ENCODE measurements at regions not wholly inside any gene's neighbourhood (a gene's known extent, or its start where the extent isn't known, plus 50 kb on each side); places are given as distances from the start of the nearest gene placed in this dataset.
A peak's percentile ranks its signal among the peaks of the same experiment; 100 is the strongest.
"Not testable (repeated sequence)": the region's sequence is repeated elsewhere in the genome, so short reads cannot be mapped to it uniquely, and the experiment has no call there.

DNA sequence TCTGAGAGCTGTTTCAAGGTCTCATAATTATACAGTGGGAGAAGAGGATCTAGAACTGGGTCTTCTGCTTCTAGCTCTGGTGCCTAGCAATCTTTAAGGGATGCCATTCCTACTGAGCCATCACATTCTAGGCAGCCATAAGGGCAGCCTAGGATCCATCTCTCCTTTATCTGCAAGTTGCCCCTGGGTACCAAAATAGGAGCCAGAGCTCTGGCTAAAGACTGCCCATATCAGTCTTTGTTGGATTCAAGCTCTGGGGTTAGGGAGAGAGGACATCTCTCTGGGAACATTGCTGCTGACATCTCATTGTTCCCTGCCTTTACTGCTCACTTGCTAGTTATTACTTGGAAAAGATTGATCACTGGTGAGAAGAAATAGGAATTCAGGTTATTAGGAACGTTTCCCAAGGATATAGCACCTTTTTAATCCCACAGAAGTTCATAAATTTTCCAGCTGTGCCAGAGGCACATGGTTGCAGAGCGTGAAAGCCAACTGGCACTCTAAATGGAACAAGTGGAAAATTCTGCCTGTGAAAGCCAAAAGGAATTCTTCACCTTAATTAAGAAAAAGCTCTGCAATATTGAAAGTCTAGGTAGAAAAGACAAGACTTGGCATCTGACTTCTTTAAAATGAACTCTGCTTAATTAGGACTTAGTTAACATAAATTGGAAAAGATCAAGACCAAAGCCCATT is 102.2 kb downstream of the CDC42EP3 start:
- DNase-seq (ENCODE audit: extremely low read depth in 1 of 2, low read depth in 1 of 2): no peak

DNA sequence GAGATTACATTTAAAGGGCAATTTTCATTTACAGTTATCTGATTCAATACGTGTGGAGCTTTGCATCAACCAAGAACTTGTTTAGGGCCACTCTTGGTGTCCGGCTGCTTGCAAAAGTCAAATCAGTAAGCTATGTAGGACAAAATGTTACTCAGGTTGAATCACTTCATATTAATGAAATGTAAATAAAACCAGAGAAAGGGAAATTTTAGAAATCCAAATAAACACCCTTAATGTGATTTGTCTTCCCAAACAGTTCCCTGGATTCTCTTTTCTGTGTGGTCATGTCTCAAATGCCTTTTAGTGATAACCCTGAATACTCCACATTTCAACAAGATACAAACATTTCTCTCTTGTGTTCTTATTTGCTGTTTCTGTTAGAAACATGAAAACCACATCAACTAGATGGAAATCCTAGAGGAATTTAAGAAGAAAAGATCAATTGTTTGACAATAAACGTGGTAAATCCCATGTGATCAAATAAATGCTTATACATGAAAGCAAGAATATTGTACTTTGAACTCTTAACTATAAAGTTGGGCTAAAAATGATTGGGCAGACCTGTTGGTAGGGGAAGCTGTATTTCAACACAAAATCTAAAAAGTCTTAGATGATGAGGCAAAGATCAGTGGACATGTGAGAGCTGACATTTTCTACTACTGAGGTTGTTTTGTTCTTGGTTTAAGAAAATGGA is 101.3 kb downstream of the CDC42EP3 start:
- no peak for DNase-seq (ENCODE audit: extremely low read depth in 1 of 2, low read depth in 1 of 2)

DNA sequence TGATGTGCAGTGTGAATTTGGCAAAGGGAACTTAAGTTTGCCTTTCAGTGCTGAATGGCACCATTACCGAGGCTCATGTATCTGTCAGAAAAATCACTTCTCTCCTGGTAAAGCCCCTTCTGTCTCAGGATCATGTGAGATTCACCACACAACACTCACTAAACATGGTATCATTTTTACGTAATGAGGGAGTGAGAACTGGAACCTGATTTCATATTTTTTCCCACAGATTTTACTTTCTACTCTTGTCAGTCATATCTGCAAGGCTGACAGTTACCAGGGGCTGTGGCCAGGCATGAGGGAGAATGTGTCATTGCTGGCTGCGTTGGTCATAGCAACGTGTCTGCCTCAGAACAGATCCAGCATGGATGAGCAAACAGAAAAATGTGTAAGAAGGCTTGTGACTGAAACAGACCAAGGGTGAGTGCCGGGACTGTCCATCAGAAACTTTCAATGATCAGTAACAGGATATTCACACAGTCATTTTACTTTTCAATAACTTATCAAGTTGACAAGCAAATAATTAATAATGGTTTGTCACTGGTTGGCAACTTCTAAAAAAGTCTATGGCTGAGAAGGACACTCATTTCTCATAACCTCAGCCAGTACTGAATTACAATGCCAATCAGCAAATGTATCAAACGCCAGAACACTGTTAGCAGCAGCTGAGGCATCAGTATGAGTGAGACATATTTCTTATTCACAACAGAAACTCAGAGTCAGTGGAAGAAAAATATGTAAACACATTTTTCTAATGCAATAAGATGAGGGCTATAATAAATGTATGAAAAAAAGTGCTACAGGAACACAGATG is 100.5 kb downstream of the CDC42EP3 start:
- DNase-seq (ENCODE audit: extremely low read depth in 1 of 2, low read depth in 1 of 2): no peak

DNA sequence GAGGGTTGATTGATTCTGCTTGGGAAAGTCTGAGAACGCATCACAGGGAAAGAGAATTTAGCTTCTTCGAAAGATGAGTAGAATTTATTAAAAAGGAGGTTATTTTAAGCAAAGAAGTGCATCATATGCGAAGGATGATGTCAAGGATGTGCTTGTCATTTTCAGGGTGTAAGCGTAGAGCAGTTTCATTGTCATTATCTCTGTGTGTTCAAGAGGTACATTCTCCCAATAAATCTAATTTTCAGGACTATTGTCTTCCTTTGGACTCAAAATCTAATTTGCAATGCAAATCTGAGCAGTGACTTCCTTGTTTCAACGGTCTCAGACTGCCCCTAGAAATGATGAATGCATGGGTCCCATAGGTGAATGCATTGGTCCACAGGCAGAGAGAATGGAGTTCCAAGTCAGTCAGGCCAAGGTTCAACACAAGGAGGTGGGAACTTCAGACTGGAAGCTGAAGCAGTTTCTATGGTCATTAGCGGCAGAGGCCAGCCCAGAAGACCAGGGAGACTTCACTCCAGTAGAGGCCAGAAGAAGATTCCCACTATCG is 99.8 kb downstream of the CDC42EP3 start:
- no peak for DNase-seq (ENCODE audit: extremely low read depth in 1 of 2, low read depth in 1 of 2)

DNA sequence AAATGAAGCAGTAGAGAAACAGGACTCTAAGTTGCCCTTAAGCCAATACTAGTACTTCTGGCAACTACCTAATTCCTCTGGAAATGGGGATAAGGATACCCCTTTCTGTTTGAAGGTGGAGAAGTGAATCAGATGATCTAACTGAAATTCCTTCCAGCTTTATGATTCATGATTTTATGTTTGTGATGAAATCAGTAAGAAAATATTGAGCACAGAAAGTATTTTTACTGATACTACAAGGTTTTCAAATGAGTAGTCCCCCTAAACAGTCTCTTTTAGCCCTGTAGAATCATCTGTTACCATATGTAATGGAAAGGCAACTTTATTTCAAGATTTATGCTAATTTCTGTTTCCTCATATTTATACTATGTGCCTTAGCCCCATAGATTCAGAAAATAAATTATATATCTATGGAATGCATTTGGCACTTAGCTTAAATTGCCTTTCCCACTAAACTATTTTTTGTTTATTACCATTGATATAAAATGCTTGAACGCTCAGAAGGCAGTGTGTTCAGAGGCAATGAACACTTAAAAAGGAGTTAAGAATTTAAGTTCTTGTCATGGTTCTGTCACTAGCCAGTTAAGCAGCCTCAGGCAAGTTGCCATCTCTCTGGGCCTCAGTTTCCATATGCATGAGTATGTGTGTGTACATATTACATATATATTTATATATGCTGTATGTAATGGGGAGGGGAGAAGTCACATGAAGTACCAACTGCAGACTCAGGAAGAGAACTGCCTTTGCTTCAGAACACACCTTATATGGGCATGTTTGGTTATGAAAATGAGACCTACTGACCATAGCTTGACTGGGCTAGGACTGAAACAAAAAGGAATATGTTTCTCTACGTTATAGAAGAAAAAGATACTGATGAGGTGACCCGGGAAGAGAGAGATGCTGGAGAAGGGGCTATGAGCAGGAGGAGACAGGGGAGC is 97.7 kb downstream of the CDC42EP3 start:
- no peak for DNase-seq (ENCODE audit: extremely low read depth in 1 of 2, low read depth in 1 of 2)

DNA sequence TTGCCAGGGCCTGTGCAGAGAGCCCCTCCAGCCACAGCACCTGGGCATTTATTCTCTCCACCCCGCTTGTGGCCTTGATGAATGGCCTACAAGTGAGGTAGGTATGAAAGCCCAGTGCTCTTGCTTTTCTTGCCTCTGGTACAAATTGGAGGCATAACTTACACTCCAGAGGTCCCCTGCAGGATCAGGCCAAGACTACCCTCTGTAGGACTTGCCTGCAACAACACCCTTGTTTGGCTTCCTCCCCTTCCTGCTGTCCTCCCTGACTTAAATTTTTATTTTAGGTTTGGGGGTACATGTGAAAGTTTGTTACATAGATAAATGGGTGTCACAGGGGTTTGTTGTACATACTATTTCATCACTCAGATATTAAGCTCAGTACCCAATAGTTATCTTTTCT is 95.7 kb downstream of the CDC42EP3 start:
- no peak for DNase-seq (ENCODE audit: extremely low read depth in 1 of 2, low read depth in 1 of 2)

DNA sequence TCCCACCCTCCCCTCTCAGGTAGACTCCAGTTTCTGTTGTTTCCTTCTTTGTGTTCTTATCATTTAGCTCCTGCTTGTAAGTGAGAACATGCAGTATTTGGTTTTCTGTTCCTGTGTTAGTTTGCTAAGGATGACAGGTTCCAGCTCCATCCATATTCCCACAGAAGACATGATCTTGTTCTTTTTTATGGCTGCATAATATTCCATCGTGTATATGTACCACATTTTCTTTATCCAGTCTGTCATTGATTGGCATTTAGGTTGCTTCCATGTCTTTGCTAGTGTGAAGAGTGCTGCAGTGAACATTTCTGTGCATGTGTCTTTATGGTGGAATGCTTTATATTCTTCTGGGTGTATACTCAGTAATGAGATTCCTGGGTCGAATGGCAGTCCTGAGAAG is 95.2 kb downstream of the CDC42EP3 start:
- DNase-seq (ENCODE audit: extremely low read depth in 1 of 2, low read depth in 1 of 2): not testable (repeated sequence)

DNA sequence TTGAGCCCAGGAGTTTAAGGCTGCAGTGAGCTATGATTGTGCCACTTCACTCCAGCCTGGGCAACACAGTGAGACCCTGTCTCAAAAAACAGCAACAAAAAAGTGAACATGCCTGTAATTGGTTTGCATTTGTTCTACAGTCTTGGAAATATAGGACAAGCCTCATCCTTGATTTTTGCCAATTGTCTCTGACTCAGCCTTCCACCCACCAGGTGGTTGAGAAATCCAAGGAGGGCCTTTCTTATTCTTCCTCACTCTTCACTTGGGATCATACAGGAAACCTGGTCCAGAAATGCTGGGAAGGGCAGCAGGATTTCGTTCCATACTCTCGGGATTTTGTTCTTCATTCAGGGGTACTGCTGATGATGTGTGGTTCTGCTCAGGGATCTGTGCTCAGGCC is 94.6 kb downstream of the CDC42EP3 start:
- DNase-seq (ENCODE audit: extremely low read depth in 1 of 2, low read depth in 1 of 2): no peak

DNA sequence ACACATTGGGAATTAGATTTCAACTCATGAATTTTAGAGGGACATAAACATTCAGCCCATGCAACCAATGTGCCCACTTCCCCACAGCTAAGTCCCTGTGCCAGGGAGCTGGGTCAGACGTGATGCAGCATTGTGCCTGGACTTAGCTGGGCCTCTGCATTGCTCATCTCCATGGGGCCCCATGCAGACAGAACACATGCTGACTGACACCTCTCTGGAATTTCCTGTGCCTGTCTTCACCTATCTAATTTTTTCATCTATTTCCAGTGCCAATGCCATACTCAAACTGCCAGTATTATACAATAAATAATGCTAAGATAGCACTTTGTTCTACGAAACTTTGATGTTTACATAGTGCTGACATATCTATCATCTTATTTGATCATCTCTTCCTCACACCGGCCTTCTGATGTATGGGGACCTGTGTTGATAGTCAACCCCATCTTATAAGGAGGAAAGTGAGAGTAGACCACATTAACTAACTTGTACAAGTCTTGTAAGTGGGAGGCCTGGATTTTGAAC is 92.2 kb downstream of the CDC42EP3 start:
- DNase-seq (ENCODE audit: extremely low read depth in 1 of 2, low read depth in 1 of 2): no peak

DNA sequence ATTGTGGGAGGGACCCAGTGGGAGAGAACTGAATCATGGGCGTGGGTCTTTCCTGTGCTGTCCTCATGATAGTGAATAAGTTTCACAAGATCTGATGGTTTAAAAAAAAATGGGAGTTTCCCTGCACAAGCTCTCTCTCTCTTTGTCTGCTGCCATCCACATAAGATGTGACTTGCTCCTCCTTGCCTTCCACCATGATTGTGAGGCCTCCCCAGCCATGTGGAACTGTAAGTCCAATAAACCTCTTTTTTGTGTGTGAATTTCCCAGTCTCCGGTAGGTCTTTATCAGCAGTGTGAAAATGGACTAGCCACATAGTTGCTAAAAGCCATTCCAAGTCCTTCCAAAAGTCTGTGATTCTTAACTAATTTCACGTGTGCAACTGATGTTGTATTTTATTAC is 91.5 kb downstream of the CDC42EP3 start:
- not testable (repeated sequence) for DNase-seq (ENCODE audit: extremely low read depth in 1 of 2, low read depth in 1 of 2)

DNA sequence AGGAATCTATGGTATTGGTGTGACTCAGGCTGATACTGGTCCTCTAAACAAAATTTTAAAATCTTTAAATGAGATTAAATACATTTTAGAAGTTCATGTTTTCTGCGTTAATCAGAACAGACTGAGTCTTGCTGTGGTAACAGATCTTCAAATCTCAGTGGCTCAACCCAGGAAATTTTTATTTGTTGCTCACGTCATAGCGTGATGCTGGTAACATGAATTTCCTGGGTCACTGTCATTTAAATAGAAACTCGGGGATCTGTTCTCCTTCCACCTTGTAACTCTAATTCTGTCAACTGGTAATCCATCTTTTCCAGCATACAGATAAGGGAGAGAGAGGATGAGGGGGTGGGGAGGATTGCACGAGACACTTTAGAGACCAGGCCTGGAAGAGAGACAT is 90.0 kb downstream of the CDC42EP3 start:
- no peak for DNase-seq (ENCODE audit: extremely low read depth in 1 of 2, low read depth in 1 of 2)

DNA sequence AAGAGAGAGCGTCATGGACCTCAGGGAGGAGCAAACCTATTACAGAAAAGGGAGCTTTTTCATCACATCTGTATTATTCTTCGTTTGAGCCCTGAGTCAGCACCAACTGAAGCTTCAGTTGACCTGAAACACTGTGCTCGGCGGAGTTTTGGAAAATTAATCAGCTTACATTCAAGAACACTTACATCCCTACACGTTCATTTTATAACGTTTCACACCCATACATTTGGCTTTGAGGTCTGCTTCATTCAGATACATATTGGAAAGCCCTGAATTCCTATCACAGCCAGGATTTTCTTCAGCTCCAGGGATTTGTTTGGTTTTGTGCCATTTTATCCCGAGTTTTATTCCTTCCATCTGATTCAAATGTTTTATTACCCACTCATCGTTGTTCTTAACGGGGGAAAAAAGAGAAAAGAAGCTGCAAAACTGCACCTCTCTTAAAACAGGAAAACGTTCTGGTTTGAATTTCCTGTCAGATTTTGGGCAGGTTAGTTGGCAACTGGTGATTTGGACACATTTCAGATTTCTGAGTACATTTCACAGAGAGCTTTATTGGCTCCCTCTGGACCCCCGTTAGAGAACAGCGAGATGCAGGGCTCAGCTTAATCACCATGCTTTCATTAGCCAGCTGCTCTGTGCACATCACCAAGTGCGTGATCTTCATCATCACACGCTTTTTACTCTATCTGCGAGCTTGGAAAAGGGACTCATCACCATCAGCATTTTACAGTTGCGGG is 88.8 kb downstream of the CDC42EP3 start:
- DNase-seq (ENCODE audit: extremely low read depth in 1 of 2, low read depth in 1 of 2): no peak

DNA sequence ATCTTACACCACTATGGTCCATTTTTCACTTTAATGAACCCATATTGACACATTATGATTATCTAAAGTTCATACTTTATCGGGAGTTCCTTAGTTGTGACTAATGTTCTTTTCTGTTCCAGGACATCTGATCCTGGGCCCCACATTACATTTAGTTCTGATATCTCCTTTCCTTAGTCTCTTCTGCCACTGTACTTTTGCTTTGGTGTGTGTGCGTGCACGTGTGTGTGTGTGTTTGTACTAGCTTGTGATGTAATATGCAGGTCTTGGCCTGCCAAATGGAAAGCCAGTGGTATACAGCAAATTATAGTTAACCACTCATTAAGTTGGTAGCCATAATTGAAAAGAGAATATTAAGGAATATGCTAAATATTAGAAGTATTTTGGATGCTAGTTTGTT is 88.0 kb downstream of the CDC42EP3 start:
- DNase-seq (ENCODE audit: extremely low read depth in 1 of 2, low read depth in 1 of 2): no peak

DNA sequence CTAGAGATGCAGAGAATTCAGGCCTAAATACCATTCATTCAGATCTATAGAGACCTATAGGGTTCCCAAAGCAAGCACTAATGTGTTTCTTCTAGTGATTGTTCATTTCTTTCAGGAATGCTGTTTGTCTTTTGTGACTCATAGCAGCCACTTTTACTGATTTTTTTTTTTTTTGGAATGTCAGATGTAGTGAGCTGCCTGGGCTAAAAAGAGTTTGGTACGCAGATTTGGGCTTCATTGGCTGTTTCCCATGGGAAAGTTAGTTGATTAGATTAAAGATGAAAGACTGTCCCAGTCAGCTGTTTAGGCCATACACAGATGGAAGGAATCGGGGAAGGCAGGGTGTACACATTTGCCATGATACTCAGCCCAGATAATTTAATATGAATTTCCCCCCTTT is 87.6 kb downstream of the CDC42EP3 start:
- DNase-seq (ENCODE audit: extremely low read depth in 1 of 2, low read depth in 1 of 2): no peak

DNA sequence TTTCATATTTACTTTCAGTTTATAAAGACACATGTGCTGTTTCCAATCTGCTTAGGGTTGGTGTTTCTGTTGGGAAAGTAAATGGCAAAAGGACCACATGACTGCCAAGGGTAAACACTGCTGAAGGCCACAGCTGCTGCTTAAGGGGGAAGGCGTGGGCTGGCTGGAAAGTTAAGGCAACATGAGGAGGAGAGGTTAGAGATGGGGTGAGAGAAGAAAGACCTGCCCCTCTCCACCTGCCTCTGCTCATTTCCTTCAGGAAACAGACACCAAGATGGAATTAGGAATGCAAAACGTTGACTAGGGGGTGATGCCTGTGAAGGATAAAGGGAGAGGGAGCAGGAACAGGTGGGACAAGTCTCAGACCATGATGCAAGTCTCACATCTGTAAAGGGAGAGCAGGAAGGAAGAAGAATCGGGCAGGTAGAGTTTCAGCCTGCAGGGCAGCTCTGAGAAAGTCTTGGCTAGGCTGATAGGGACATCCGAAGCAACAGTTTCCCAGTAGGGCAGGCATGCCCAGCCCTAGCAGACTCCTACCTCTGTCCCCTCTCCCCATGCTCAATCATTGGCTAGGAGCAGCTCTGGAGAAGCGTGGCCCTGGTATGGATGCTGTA is 86.0 kb downstream of the CDC42EP3 start:
- no peak for DNase-seq (ENCODE audit: extremely low read depth in 1 of 2, low read depth in 1 of 2)

DNA sequence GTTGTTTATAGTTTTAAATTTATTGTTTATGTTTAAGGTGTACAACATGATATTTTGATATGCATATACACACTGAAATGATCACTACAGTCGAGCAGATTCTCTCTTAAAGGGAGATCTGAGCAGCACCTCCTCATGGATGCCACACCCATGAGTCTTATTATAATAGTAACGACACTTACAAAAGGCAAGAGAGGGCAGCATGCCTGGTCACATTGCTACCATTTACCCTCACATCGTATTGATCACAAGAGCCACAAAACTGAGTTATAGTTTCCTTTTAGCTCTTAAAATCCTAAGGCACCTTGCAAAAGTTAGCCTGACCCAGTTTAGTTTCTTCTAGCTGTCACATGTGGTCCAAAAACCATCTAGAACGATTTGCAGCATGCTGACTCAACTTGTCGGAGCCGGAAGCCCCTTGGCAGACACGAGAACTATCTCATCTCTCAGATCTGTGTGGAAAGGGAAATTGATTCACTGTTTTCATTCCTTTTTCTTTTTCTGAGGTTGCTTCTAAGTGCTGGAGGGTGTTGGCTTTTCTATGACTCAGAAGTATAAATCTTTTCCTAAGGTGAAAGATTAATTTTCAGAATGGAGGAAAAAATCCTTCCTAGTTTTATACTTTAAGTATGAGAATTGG is 85.3 kb downstream of the CDC42EP3 start:
- peak; percentile 43 to 53 for DNase-seq (ENCODE audit: extremely low read depth in 1 of 2, low read depth in 1 of 2)

DNA sequence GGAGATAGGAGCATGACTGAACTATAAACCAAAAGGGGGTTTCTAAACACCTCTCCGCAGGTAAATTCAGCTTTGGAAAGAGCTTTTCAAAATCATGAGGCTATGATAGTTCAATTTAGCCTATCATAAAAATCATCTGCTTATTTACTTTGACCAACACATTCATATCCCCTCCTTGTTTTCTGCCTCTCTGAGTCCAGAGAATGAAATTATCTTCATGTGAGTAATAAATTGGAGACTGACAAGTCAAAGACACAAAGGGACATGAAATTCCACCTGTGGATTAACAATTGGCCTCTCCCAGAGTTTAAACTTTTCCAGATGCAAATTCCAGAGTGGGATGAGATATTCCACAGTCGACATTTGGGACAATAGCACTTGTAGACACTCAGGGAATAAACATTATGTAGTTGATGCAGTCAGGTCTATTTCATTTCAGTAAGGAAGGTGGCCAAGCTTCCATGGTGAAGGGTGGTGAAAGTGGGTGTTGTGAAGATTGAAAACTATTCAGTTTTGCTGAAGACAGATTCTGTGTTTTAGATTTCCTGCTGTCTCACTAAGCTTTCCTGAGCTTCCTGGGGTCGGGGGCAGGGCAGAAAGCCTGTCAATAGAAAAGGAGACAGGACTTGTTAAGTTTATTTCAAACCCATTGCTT is 84.7 kb downstream of the CDC42EP3 start:
- DNase-seq (ENCODE audit: extremely low read depth in 1 of 2, low read depth in 1 of 2): no peak

DNA sequence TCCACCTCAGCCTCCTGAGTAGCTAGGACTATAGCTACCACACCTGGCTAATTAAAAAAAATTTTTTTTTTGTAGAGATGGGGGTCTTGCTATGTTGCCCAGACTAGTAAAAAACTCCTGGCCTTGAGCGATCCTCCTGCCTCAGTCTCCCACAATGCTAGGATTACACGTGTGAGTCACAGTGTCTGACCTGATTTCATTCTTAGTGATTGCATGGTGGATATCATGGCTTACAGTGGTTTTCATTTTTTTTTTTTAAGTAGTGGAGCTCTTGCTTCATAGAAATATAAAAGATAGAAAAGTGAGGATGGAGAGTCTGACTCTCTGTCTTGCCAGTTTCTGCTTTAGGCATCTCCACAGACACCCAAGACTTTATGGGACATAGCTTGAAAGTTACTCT is 83.6 kb downstream of the CDC42EP3 start:
- DNase-seq (ENCODE audit: extremely low read depth in 1 of 2, low read depth in 1 of 2): no peak
